ENCODE measurements at regions not wholly inside any gene's neighbourhood (a gene's known extent, or its start where the extent isn't known, plus 50 kb on each side); places are given as distances from the start of the nearest gene placed in this dataset.

- TF ChIP-seq CTCF (IDR thresholded peaks at IDR 0.05) (no peak), POLR2A (IDR thresholded peaks at IDR 0.05) (no peak)
Measured at GRCh38 chr11:29087200-29087812, 929.5 kb downstream of the KCNA4 start.

Data from thyroid gland (tissue), 4 donors.